ENCODE measurements at regions not wholly inside any gene's neighbourhood (a gene's known extent, or its start where the extent isn't known, plus 50 kb on each side); places are given as distances from the start of the nearest gene placed in this dataset.

DNA sequence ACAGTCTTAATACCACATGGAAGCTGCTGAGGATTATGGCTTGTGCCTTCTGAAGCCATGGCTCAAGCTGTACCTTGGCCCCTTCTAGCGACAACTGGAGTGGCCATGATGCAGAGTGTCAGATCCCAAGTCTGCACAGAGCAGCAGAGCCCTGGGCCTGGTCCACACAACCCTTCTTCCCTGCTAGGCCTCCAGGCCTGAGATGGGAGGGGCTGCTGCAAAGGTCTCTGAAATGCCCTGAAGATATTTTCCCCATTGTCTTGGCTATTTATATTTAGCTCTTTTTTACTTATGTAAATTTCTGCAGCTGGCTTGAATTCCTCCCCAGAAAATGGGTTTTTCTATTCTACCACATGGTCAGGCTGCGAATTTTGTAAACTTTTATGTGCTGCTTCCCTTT lies 804.6 kb upstream of the ZWINT start:
- TF ChIP-seq POLR2AphosphoS5 (IDR thresholded peaks at IDR 0.05; ENCODE audit: low read depth, low read length) (no peak), SIN3A (IDR thresholded peaks at IDR 0.05; ENCODE audit: borderline replicate concordance, insufficient read depth, low read length) (no peak), FOXP2 (optimal IDR thresholded peaks at IDR 0.05; ENCODE audit: borderline replicate concordance, extremely low read depth, extremely low read length, insufficient read depth) (no peak), TAF1 (IDR thresholded peaks at IDR 0.05; ENCODE audit: borderline replicate concordance, insufficient read depth, low read length) (no peak)
- TF ChIP-seq, protein P1, sequence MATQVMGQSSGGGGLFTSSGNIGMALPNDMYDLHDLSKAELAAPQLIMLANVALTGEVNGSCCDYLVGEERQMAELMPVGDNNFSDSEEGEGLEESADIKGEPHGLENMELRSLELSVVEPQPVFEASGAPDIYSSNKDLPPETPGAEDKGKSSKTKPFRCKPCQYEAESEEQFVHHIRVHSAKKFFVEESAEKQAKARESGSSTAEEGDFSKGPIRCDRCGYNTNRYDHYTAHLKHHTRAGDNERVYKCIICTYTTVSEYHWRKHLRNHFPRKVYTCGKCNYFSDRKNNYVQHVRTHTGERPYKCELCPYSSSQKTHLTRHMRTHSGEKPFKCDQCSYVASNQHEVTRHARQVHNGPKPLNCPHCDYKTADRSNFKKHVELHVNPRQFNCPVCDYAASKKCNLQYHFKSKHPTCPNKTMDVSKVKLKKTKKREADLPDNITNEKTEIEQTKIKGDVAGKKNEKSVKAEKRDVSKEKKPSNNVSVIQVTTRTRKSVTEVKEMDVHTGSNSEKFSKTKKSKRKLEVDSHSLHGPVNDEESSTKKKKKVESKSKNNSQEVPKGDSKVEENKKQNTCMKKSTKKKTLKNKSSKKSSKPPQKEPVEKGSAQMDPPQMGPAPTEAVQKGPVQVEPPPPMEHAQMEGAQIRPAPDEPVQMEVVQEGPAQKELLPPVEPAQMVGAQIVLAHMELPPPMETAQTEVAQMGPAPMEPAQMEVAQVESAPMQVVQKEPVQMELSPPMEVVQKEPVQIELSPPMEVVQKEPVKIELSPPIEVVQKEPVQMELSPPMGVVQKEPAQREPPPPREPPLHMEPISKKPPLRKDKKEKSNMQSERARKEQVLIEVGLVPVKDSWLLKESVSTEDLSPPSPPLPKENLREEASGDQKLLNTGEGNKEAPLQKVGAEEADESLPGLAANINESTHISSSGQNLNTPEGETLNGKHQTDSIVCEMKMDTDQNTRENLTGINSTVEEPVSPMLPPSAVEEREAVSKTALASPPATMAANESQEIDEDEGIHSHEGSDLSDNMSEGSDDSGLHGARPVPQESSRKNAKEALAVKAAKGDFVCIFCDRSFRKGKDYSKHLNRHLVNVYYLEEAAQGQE (IDR thresholded peaks at IDR 0.05; ENCODE audit: insufficient read depth in 1 of 2, low read depth in 2 of 2, low read length in 2 of 2) = no peak

DNA sequence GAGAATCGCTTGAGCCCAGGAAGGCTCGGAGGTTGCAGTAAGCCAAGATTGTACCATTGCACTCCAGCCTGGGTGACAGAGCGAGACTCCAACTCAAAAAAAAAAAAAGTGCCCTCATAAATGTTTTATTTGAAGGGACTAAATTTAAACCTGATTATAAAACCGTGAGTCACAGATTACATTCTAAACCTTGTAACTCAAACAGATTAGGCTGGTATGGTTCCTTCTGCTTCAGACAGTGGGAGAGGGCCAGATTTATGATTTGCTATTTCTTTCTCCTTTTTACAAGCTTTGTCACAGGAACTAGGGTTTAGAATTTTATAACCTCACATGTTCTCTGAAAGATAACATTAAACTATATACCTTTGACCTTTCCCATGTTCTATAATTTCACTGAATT lies 801.2 kb upstream of the ZWINT start:
- TF ChIP-seq POLR2AphosphoS5 (IDR thresholded peaks at IDR 0.05; ENCODE audit: low read depth, low read length) (no peak), FOXP2 (optimal IDR thresholded peaks at IDR 0.05; ENCODE audit: borderline replicate concordance, extremely low read depth, extremely low read length, insufficient read depth) (no peak), TAF1 (IDR thresholded peaks at IDR 0.05; ENCODE audit: borderline replicate concordance, insufficient read depth, low read length) (no peak), SIN3A (IDR thresholded peaks at IDR 0.05; ENCODE audit: borderline replicate concordance, insufficient read depth, low read length) (no peak)
- TF ChIP-seq, protein P1 (IDR thresholded peaks at IDR 0.05; ENCODE audit: insufficient read depth in 1 of 2, low read depth in 2 of 2, low read length in 2 of 2) = no peak

DNA sequence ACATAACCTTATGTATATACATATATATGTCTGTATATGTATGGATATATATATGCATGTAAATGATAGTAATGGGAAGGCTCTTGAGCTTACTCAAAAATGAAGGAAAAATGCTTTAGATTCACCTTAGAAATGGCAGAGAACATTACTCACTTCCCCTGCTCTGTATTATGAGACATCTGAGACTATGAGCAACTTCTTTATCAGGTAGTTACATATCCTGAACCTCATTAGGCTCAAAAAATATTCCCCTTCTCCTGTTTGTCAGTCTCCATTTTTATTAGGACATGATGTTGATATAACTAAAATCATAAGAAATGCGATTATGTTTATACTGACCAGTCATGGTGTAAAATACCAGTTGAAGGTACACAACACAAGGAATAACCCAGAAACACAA lies 800.1 kb upstream of the ZWINT start:
- TF ChIP-seq SIN3A (IDR thresholded peaks at IDR 0.05; ENCODE audit: borderline replicate concordance, insufficient read depth, low read length) (no peak), POLR2AphosphoS5 (IDR thresholded peaks at IDR 0.05; ENCODE audit: low read depth, low read length) (no peak), FOXP2 (optimal IDR thresholded peaks at IDR 0.05; ENCODE audit: borderline replicate concordance, extremely low read depth, extremely low read length, insufficient read depth) (no peak), TAF1 (IDR thresholded peaks at IDR 0.05; ENCODE audit: borderline replicate concordance, insufficient read depth, low read length) (no peak)

DNA sequence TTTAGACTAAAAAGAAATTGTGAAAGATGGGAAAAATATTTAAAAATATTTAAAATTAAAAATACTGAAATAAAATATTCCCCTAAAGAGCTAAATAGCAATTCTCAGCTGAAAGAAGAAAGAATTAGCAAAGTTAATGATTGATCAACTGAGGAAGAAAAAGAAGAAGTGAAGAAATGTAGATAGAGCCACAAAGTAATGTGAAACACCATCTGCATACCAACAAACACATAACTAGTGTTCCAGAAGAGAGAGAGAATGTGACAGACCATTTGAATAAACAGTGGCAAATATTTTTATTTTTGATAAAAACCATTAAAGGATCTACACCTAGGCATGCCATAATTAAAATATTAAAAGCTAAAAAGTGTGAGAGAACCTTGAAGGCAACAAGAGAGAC lies 784.5 kb upstream of the ZWINT start:
- TF ChIP-seq, protein P1 (IDR thresholded peaks at IDR 0.05; ENCODE audit: insufficient read depth in 1 of 2, low read depth in 2 of 2, low read length in 2 of 2) = no peak
- TF ChIP-seq FOXP2 (optimal IDR thresholded peaks at IDR 0.05; ENCODE audit: borderline replicate concordance, extremely low read depth, extremely low read length, insufficient read depth) = no peak
- no peak for TF ChIP-seq TAF1 (IDR thresholded peaks at IDR 0.05; ENCODE audit: borderline replicate concordance, insufficient read depth, low read length)
- TF ChIP-seq POLR2AphosphoS5 (IDR thresholded peaks at IDR 0.05; ENCODE audit: low read depth, low read length) = no peak
- TF ChIP-seq SIN3A (IDR thresholded peaks at IDR 0.05; ENCODE audit: borderline replicate concordance, insufficient read depth, low read length) = no peak

DNA sequence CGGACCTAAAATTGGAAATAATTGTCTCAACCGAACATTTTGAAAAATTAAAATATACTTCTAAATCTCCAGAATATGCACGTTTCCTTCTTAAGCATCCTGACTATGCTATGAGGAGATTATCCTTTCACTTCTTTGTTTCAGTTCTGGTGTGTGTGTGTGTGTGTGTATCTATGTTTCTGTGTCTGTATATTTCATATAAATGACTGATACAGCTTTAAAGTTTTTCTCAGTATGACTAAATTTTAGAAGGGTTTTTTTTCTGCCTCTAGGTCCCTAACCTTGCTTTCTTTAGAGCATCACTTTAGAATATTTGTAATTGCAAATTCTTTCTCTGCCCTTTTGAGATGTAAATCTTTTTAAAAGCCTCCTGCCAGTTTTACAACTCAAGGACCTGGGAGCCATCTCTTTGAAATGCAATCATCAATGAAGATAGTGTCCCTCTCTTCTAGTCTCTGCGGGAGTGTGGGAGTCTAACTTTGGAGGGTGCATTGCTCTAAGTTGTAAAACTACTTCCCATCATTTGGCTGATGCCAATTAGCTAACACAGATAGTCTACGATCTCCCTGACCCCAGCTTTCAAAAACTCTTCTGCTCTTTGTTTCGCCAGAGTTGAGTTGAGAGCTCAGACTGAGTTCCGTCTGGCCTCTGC lies 782.0 kb upstream of the ZWINT start:
- no peak for TF ChIP-seq POLR2AphosphoS5 (IDR thresholded peaks at IDR 0.05; ENCODE audit: low read depth, low read length)
- TF ChIP-seq, protein P1 (IDR thresholded peaks at IDR 0.05; ENCODE audit: insufficient read depth in 1 of 2, low read depth in 2 of 2, low read length in 2 of 2) = no peak
- no peak for TF ChIP-seq SIN3A (IDR thresholded peaks at IDR 0.05; ENCODE audit: borderline replicate concordance, insufficient read depth, low read length)
- TF ChIP-seq FOXP2 (optimal IDR thresholded peaks at IDR 0.05; ENCODE audit: borderline replicate concordance, extremely low read depth, extremely low read length, insufficient read depth) = no peak
- TF ChIP-seq TAF1 (IDR thresholded peaks at IDR 0.05; ENCODE audit: borderline replicate concordance, insufficient read depth, low read length) = no peak

Measured in PFSK-1 (cell line).